CD4-positive, alpha-beta memory T cell (primary cell): ENCODE measurements at regions not wholly inside any gene's neighbourhood (a gene's known extent, or its start where the extent isn't known, plus 50 kb on each side); places are given as distances from the start of the nearest gene placed in this dataset.

Experiments used
- CTCF ChIA-PET: fragments of 350-600 bp; sonication (Branson Sonifier 250); formaldehyde crosslinking; loops from one replicate; lab custom pipeline; 2021; ENCODE audit warnings: inconsistent platforms; ENCODE audit not compliant: partially characterized antibody; lab: Charles Lee
- POLR2A ChIA-PET: fragments of 350-600 bp; sonication (Branson Sonifier 250); formaldehyde crosslinking; loops from one replicate; lab custom pipeline; 2021; ENCODE audit not compliant: partially characterized antibody; lab: Charles Lee
- DNase-seq, 5 donors: peaks; one replicate each; pipeline versions ENCODE4 v3.0.0 to v3.0.0-alpha.2; 2020 to 2022; ENCODE audit warnings: mixed read lengths in 1 of 5
- H3K27ac ChIP-seq: one replicate; pipeline ENCODE4 v1.7.0; 2013; ENCODE audit warnings: low read depth, low read length
- H3K27me3 ChIP-seq: 2 replicates; pipeline ENCODE4 v1.7.0; 2013; ENCODE audit warnings: mild to moderate bottlenecking, low read length, moderate library complexity; ENCODE audit not compliant: insufficient read depth
- H3K36me3 ChIP-seq: 2 replicates; pipeline ENCODE4 v1.7.0; 2013; ENCODE audit warnings: mild to moderate bottlenecking, low read length, moderate library complexity; ENCODE audit not compliant: insufficient read depth
- H3K4me1 ChIP-seq: 2 replicates; pipeline ENCODE4 v1.7.0; 2013; ENCODE audit warnings: mild to moderate bottlenecking, low read length, moderate library complexity; ENCODE audit not compliant: insufficient read depth
- H3K4me3 ChIP-seq, 2 donors: one replicate each; pipeline ENCODE4 v1.7.0; 2013; ENCODE audit warnings: low read length in 2 of 2, mild to moderate bottlenecking in 1 of 2
- H3K9me3 ChIP-seq, 2 donors: one replicate each; pipeline ENCODE4 v1.7.0; 2013; ENCODE audit warnings: low read length in 2 of 2, control low read depth in 1 of 2; ENCODE audit not compliant: control insufficient read depth in 1 of 2
- H3K27ac Mint-ChIP-seq, 7 donors: one replicate each; pipeline ENCODE4 v1.8.0; 2020 to 2021; ENCODE audit warnings: mixed read lengths in 7 of 7, mild to moderate bottlenecking in 6 of 7, inconsistent platforms in 3 of 7, moderate library complexity in 3 of 7
- H3K27me3 Mint-ChIP-seq, 2 donors: one replicate each; pipeline ENCODE4 v1.8.0; 2020 to 2021; ENCODE audit warnings: mixed read lengths in 2 of 2
- H3K36me3 Mint-ChIP-seq, 2 donors: one replicate each; pipeline ENCODE4 v1.8.0; 2020 to 2021; ENCODE audit warnings: mixed read lengths in 2 of 2, inconsistent platforms in 1 of 2, mild to moderate bottlenecking in 1 of 2
- H3K4me1 Mint-ChIP-seq, 4 donors: one replicate each; pipeline ENCODE4 v1.8.0; 2020 to 2021; ENCODE audit warnings: mixed read lengths in 4 of 4, mild to moderate bottlenecking in 1 of 4
- H3K4me3 Mint-ChIP-seq, 8 donors: one replicate each; pipeline ENCODE4 v1.8.0; 2020 to 2021; ENCODE audit warnings: mixed read lengths in 8 of 8, mild to moderate bottlenecking in 7 of 8, moderate library complexity in 6 of 8, inconsistent platforms in 3 of 8
- H3K9me3 Mint-ChIP-seq, 8 donors: one replicate each; pipeline ENCODE4 v1.8.0; 2020 to 2021; ENCODE audit warnings: mixed read lengths in 8 of 8, mild to moderate bottlenecking in 5 of 8, inconsistent platforms in 3 of 8, moderate library complexity in 1 of 8
- intact Hi-C: fragments of 100-400 bp; cut with micrococcal nuclease; formaldehyde crosslinking; loops from one replicate; pipeline ENCODE4 v1.15.1; 2023

DNA sequence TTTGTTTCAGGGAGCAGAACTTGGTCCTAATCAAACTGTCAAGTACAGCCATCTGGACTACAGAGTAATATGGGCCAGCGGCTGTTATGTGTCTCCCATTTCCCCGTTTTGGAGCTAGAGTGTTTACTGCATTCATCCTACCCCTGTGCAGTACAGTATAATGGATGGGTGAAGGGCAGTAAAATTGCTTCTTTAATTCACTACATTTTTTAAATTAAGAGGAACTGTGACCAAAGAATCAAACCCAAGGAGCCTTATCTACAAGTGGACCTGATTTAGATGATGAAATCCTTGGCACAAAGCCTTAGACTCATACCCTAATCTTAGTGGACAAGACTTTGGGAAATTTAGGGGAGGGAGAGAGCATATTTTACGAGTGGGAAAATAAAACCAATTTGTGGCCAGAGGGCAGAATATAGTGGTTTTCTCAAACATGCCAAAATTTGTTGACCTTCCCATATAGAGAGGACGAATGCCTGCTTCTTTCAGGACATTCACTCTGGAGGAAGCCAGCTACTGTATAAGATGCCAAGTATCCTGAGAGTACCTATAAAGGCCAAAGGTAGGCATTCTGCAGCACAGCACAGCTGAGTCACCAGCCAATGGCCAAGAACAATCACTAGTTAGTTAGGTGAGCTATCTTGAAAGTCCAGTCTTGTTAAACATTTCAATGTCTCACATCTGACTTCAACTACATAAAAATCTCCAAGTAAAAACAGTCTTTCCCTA is 253.8 kb upstream of the KCNIP4 start:
- no peaks in the 10 kb centered on the region for H3K36me3 Mint-ChIP-seq
- Histone ChIP-seq H3K4me1 (no peaks in the 10 kb centered on the region), H3K27me3 (no peaks in the 10 kb centered on the region), H3K4me3 (no peak overlapping the region), H3K36me3 (no peaks in the 10 kb centered on the region), H3K27ac (no peak overlapping the region), H3K9me3 (no peaks in the 10 kb centered on the region)
- intact Hi-C loops = no loop called here
- POLR2A ChIA-PET = no interaction called here
- no peak overlapping the region for H3K4me3 Mint-ChIP-seq
- H3K27ac Mint-ChIP-seq = no peak overlapping the region
- peaks cover 0 to 6% (median 0%) of the 10 kb centered on the region in 8 donors for H3K9me3 Mint-ChIP-seq
- no peaks in the 10 kb centered on the region for H3K27me3 Mint-ChIP-seq
- CTCF ChIA-PET = no interaction called here
- no peak for DNase-seq
- H3K4me1 Mint-ChIP-seq = no peaks in the 10 kb centered on the region

DNA sequence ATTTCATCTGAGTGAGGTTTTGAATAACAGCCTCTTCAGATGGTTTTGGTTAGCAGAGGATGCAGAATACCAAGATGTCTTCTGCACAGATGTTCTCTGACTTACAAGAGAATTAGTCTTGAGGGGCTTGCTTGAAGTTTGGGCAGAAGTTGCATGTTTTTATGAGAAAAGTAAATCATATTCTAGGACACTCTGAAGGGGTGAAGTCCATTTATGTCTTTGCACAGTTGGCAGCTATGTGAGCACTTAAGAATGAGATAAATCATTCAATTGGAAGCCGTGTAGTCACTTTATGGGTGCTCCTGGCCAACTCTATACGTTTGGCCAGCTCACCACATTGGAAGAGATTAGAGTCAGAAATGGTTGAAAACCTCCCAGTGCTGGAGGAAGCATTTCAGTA is 252.7 kb upstream of the KCNIP4 start:
- intact Hi-C loops = no loop called here
- no peaks in the 10 kb centered on the region for H3K9me3 ChIP-seq

DNA sequence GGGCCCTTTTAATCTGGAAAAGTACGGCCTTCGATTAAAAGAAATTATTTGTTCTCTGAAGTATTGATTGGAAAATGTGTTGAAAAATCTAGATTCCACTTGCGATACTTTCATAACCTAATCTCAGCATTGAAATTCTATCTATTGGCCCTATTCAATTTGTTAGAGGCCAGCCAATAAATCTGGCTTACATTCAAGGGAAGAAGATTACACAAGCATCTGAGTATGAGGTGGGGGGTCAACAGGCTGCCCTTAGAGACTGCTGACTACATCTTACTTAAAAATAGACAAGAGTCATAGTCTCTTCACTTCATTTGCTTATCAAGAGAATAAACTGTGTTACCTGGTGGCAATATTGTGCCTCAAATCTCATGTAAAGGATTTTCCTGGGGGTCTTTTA is 248.0 kb upstream of the KCNIP4 start:
- H3K27me3 Mint-ChIP-seq = no peaks in the 10 kb centered on the region
- intact Hi-C loops = no loop called here

More for the DNA sequence above, 252.7 kb upstream of the KCNIP4 start:
- H3K4me3 Mint-ChIP-seq = no peak overlapping the region
- H3K4me1 Mint-ChIP-seq = no peaks in the 10 kb centered on the region
- CTCF ChIA-PET = no interaction called here
- H3K4me1 ChIP-seq = no peaks in the 10 kb centered on the region
- peaks cover 0 to 4% (median under 1%) of the 10 kb centered on the region in 8 donors for H3K9me3 Mint-ChIP-seq
- no peaks in the 10 kb centered on the region for H3K36me3 Mint-ChIP-seq
- H3K27ac ChIP-seq = no peak overlapping the region
- H3K27me3 ChIP-seq = no peaks in the 10 kb centered on the region
- no peak overlapping the region for H3K27ac Mint-ChIP-seq
- no peak overlapping the region for H3K4me3 ChIP-seq
- DNase-seq = no peak
- no peaks in the 10 kb centered on the region for H3K36me3 ChIP-seq
- POLR2A ChIA-PET = no interaction called here
- no peaks in the 10 kb centered on the region for H3K27me3 Mint-ChIP-seq

DNA sequence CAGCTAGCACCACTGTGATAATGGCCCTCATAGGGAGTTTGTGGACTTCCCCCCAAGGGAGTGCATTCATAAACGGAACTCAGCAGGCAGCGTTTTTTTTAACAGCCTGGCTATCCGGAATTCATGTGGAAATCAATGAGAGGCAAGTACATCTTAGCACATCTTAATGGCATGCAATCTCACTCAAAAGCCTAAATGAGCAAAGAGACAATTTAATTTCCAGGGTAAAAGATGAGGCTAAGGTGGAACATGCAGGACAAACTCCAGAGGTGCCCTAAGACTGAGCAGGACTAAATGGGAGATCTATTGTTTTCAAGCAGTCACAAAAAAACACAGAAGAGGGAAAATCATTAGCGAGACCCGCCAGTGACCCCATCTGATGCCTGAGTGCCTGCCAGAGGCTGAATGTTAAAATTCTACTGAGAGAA is 243.5 kb upstream of the KCNIP4 start:
- Histone ChIP-seq H3K4me1 (no peaks in the 10 kb centered on the region), H3K36me3 (no peaks in the 10 kb centered on the region), H3K27me3 (no peaks in the 10 kb centered on the region), H3K27ac (no peak overlapping the region), H3K4me3 (no peak overlapping the region), H3K9me3 (no peaks in the 10 kb centered on the region)
- Mint-ChIP-seq H3K9me3 (peaks cover 0 to 11% (median 1%) of the 10 kb centered on the region in 8 donors), H3K4me3 (no peak overlapping the region), H3K36me3 (no peaks in the 10 kb centered on the region), H3K27me3 (no peaks in the 10 kb centered on the region), H3K27ac (no peak overlapping the region), H3K4me1 (no peaks in the 10 kb centered on the region)
- intact Hi-C loops = no loop called here
- no peak for DNase-seq
- ChIA-PET CTCF (no interaction called here), POLR2A (no interaction called here)

More for the DNA sequence above, 248.0 kb upstream of the KCNIP4 start:
- Mint-ChIP-seq H3K9me3 (peaks cover 0 to 11% (median 0%) of the 10 kb centered on the region in 8 donors), H3K27ac (no peak overlapping the region), H3K4me1 (no peaks in the 10 kb centered on the region), H3K36me3 (no peaks in the 10 kb centered on the region), H3K4me3 (no peak overlapping the region)
- Histone ChIP-seq H3K9me3 (no peaks in the 10 kb centered on the region), H3K27me3 (no peaks in the 10 kb centered on the region), H3K36me3 (no peaks in the 10 kb centered on the region), H3K4me1 (no peaks in the 10 kb centered on the region), H3K27ac (no peak overlapping the region), H3K4me3 (no peak overlapping the region)
- ChIA-PET POLR2A (no interaction called here), CTCF (no interaction called here)
- DNase-seq = no peak

DNA sequence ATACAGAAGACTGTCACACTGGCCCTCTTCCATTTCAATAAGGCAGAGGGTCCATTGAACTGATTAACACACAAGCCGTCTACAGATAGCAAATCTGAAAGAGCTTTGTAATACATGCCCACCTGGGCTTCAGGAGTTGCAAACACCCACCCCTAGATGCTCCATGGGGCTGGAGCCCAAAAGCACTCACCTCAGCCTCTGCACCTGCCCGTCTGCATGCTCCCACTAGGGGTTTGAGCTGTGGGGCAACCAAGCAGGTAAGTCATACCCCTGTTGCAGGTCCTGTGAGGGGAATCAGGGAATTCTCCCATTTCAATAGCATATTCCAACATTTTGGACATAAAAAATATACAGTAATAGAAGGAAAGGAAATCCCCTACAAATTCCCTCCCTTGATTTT is 243.0 kb upstream of the KCNIP4 start:
- H3K27me3 ChIP-seq = no peaks in the 10 kb centered on the region
- no peaks in the 10 kb centered on the region for H3K27me3 Mint-ChIP-seq
- no peak overlapping the region for H3K4me3 ChIP-seq
- no peaks in the 10 kb centered on the region for H3K36me3 ChIP-seq
- peaks cover 0 to 11% (median 1%) of the 10 kb centered on the region in 8 donors for H3K9me3 Mint-ChIP-seq
- H3K27ac ChIP-seq = no peak overlapping the region
- intact Hi-C loops = no loop called here
- ChIA-PET CTCF (no interaction called here), POLR2A (no interaction called here)
- no peak for DNase-seq
- H3K27ac Mint-ChIP-seq = no peak overlapping the region
- no peaks in the 10 kb centered on the region for H3K4me1 Mint-ChIP-seq
- H3K36me3 Mint-ChIP-seq = no peaks in the 10 kb centered on the region
- no peaks in the 10 kb centered on the region for H3K4me1 ChIP-seq
- H3K9me3 ChIP-seq = no peaks in the 10 kb centered on the region
- H3K4me3 Mint-ChIP-seq = no peak overlapping the region

DNA sequence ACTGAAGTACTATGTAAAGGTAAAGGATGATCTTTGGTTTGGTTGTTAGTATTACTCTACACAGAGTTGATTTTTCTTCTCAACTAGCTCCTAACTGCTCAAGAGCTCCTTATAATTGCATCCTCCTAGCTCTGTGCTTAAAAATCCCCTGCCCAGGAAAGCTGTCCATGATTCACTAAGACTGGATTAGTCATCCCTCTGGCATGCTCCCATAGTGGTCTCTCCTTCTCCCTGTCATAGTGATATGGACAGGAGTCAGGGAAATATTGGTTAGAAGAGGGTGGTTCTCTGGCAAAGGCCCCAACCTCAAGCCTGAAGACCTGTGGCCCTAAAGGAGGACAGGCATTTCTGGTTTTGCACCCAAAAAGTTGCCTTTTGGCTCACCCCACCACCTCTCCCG is 242.3 kb upstream of the KCNIP4 start:
- Histone ChIP-seq H3K27me3 (no peaks in the 10 kb centered on the region), H3K4me1 (no peaks in the 10 kb centered on the region), H3K36me3 (no peaks in the 10 kb centered on the region), H3K9me3 (no peaks in the 10 kb centered on the region), H3K27ac (no peak overlapping the region), H3K4me3 (no peak overlapping the region)
- ChIA-PET CTCF (no interaction called here), POLR2A (no interaction called here)
- Mint-ChIP-seq H3K9me3 (peaks cover 0 to 11% (median 0%) of the 10 kb centered on the region in 8 donors), H3K27me3 (no peaks in the 10 kb centered on the region), H3K27ac (no peak overlapping the region), H3K4me3 (no peak overlapping the region), H3K36me3 (no peaks in the 10 kb centered on the region), H3K4me1 (no peaks in the 10 kb centered on the region)
- DNase-seq = no peak
- intact Hi-C loops = no loop called here

DNA sequence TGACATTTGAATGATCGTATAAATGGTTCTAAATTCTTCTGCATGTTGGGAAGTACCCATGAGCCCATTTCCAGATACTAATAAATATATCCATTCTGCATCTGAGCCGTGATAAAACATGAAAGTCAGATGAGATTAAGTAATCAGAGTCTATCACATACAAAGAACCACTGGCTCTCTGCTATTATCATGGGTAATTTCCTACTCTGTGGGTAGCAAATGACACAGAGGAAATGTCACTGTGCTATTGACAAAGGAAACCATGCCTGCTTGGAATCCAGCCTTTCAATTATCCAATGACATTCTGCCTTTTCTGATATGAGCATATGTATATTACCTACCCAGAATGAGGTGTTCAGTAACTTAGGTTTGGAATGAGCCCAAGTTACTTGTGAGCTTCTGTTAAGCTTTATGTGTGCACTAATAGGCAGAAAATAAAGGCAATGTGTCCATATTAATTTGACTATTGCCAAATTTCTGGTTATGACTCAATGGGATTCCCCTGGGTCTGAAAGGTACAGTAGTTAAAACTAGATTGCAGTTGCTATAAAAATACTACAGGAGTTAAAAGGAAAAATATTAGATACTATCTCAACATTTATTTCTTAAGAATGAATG is 238.7 kb upstream of the KCNIP4 start:
- Histone ChIP-seq H3K27ac (no peak overlapping the region), H3K4me1 (no peaks in the 10 kb centered on the region), H3K9me3 (no peaks in the 10 kb centered on the region), H3K4me3 (no peak overlapping the region), H3K36me3 (no peaks in the 10 kb centered on the region), H3K27me3 (no peaks in the 10 kb centered on the region)
- Mint-ChIP-seq H3K27ac (no peak overlapping the region), H3K4me1 (no peaks in the 10 kb centered on the region), H3K4me3 (no peak overlapping the region), H3K27me3 (no peaks in the 10 kb centered on the region), H3K9me3 (peaks cover 0 to 14% (median under 1%) of the 10 kb centered on the region in 8 donors), H3K36me3 (no peaks in the 10 kb centered on the region)
- no peak for DNase-seq
- ChIA-PET POLR2A (no interaction called here), CTCF (no interaction called here)
- intact Hi-C loops = no loop called here
